ENCODE measurements at regions not wholly inside any gene's neighbourhood (a gene's known extent, or its start where the extent isn't known, plus 50 kb on each side); places are given as distances from the start of the nearest gene placed in this dataset.

DNA sequence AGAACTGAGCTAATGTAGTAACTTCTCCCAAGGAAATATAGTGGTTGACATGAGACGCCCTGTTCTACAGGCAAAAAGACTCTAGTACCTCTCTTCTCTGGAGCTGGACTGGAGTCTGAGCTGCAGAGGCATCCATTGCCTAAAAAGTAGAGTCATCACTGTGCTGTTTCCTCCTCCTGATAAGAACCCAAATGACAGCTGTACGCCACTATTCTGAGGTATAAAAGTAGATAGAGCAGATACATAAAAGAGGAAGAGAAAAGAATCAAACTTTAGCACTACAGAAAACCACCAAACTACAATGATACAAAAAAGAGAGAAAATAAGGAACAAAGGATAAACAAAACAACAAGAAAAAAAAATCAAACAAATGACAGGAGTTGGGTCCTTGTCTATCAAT, 1568.8 kb downstream of the PLA2G4A start:
- no peak overlapping the region for H3K9ac ChIP-seq (ENCODE audit: insufficient read depth in 1 of 2, low read length in 2 of 2)
- TF ChIP-seq, protein P1, sequence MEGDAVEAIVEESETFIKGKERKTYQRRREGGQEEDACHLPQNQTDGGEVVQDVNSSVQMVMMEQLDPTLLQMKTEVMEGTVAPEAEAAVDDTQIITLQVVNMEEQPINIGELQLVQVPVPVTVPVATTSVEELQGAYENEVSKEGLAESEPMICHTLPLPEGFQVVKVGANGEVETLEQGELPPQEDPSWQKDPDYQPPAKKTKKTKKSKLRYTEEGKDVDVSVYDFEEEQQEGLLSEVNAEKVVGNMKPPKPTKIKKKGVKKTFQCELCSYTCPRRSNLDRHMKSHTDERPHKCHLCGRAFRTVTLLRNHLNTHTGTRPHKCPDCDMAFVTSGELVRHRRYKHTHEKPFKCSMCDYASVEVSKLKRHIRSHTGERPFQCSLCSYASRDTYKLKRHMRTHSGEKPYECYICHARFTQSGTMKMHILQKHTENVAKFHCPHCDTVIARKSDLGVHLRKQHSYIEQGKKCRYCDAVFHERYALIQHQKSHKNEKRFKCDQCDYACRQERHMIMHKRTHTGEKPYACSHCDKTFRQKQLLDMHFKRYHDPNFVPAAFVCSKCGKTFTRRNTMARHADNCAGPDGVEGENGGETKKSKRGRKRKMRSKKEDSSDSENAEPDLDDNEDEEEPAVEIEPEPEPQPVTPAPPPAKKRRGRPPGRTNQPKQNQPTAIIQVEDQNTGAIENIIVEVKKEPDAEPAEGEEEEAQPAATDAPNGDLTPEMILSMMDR (IDR thresholded peaks at IDR 0.05; ENCODE audit: control extremely low read depth, extremely low read depth): no peak
- 82 to 87% methylated on average over 2 of the region's 2 CpGs for WGBS, 2 donors

DNA sequence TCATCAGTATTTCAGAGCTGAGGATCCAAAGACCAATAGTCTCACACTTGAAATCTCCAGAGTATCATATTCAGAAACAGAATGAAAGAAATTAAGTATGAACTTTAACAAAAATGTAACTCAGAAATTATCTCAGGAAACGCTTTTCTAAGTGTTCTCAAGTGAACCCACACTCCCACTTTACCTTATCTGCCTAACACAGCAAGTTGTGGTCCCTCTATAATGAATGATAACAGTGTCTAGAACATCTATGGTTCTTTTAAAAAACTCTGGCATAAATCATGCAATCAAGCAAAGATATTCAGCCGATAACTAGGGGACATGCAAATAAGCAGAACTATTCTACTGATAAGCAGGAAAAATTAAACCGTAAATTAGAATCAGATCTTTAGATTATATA, 1574.2 kb downstream of the PLA2G4A start:
- peaks cover 0 to 2% (median 0%) of the 10 kb centered on the region in 4 donors for H3K9me3 ChIP-seq (ENCODE audit: control insufficient read depth in 4 of 4, insufficient read depth in 3 of 4, low read length in 3 of 4)
- no peaks in the 10 kb centered on the region for H3K36me3 ChIP-seq (ENCODE audit: control insufficient read depth in 4 of 4, insufficient read depth in 4 of 4, low read length in 4 of 4)
- H3K27ac ChIP-seq (ENCODE audit: low read depth in 1 of 2, low read length in 1 of 2): no peak overlapping the region
- no peaks in the 10 kb centered on the region for H3K27me3 ChIP-seq (ENCODE audit: control insufficient read depth in 3 of 3, insufficient read depth in 3 of 3, low read length in 2 of 3)
- H3K9ac ChIP-seq (ENCODE audit: insufficient read depth in 1 of 2, low read length in 2 of 2): no peak overlapping the region
- TF ChIP-seq, protein P1 (IDR thresholded peaks at IDR 0.05; ENCODE audit: control extremely low read depth, extremely low read depth): no peak
- DNase-seq (no peak), ATAC-seq (ENCODE audit: insufficient read depth, low FRiP score) (no peak)
- no peaks in the 10 kb centered on the region for H3K4me1 ChIP-seq (ENCODE audit: control insufficient read depth in 5 of 5, insufficient read depth in 5 of 5, low read length in 5 of 5)
- no peak overlapping the region for H3K4me3 ChIP-seq
- 59 to 66% methylated on average over 3 of the region's 3 CpGs for WGBS, 2 donors

More for the DNA sequence above, 1568.8 kb downstream of the PLA2G4A start:
- ATAC-seq (ENCODE audit: insufficient read depth, low FRiP score) (no peak), DNase-seq (no peak)
- peaks cover 0 to 2% (median 0%) of the 10 kb centered on the region in 4 donors for H3K9me3 ChIP-seq (ENCODE audit: control insufficient read depth in 4 of 4, insufficient read depth in 3 of 4, low read length in 3 of 4)
- no peaks in the 10 kb centered on the region for H3K36me3 ChIP-seq (ENCODE audit: control insufficient read depth in 4 of 4, insufficient read depth in 4 of 4, low read length in 4 of 4)
- H3K4me3 ChIP-seq: no peak overlapping the region
- no peaks in the 10 kb centered on the region for H3K4me1 ChIP-seq (ENCODE audit: control insufficient read depth in 5 of 5, insufficient read depth in 5 of 5, low read length in 5 of 5)
- no peak overlapping the region for H3K27ac ChIP-seq (ENCODE audit: low read depth in 1 of 2, low read length in 1 of 2)
- H3K27me3 ChIP-seq (ENCODE audit: control insufficient read depth in 3 of 3, insufficient read depth in 3 of 3, low read length in 2 of 3): no peaks in the 10 kb centered on the region

DNA sequence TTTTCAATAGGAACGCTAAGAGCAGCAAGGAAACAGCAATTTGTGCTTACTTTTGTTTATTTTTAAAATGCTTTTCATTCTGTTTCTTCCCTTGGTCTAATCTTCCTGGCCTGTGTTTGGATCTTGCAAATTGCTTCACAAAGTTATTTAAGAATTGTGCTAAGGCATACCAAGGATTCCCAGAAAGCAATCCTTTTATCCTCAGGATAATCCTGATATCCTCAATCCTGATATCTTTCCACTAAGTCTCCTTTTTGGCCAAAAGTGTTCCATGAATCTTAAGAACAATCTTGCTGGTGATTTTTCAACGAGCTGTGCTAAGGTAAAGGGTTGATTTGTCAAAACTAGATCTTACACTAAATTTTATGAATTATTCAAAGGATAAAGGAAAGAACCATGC, 1577.9 kb downstream of the PLA2G4A start:
- H3K36me3 ChIP-seq (ENCODE audit: control insufficient read depth in 4 of 4, insufficient read depth in 4 of 4, low read length in 4 of 4): no peaks in the 10 kb centered on the region
- ATAC-seq (ENCODE audit: insufficient read depth, low FRiP score) (no peak), DNase-seq (no peak)
- no peak overlapping the region for H3K9ac ChIP-seq (ENCODE audit: insufficient read depth in 1 of 2, low read length in 2 of 2)
- TF ChIP-seq, protein P1 (IDR thresholded peaks at IDR 0.05; ENCODE audit: control extremely low read depth, extremely low read depth): no peak
- H3K27ac ChIP-seq (ENCODE audit: low read depth in 1 of 2, low read length in 1 of 2): no peak overlapping the region
- H3K9me3 ChIP-seq (ENCODE audit: control insufficient read depth in 4 of 4, insufficient read depth in 3 of 4, low read length in 3 of 4): peaks cover 0 to 2% (median 0%) of the 10 kb centered on the region in 4 donors
- WGBS, 2 donors: 80% methylated on average over 2 of the region's 2 CpGs
- no peak overlapping the region for H3K4me3 ChIP-seq
- H3K27me3 ChIP-seq (ENCODE audit: control insufficient read depth in 3 of 3, insufficient read depth in 3 of 3, low read length in 2 of 3): no peaks in the 10 kb centered on the region
- no peaks in the 10 kb centered on the region for H3K4me1 ChIP-seq (ENCODE audit: control insufficient read depth in 5 of 5, insufficient read depth in 5 of 5, low read length in 5 of 5)

DNA sequence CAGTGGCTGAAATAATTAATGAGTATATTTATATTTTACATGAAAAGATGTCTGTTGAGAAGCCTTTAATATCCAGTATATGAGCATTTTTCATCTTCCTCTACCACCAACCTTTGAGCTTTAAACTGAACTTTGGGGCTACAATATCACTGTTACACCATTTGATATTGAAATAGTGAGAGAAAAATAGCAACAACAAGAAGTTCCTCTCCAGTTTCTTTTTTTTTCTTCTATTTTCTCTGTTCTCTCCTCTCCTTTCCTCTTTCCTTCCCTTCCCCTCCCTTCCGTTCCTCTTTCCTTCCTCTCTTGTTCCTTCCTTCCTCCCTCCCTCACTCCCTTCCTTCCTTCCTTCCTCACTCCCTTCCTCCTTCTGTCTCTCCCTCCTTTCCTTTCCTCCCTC, 1591.4 kb downstream of the PLA2G4A start:
- no peak overlapping the region for H3K4me3 ChIP-seq
- DNase-seq: no peak
- TF ChIP-seq, protein P1 (IDR thresholded peaks at IDR 0.05; ENCODE audit: control extremely low read depth, extremely low read depth): no peak
- ATAC-seq (ENCODE audit: insufficient read depth, low FRiP score): no peak
- peaks cover 0 to 5% (median 0%) of the 10 kb centered on the region in 5 donors for H3K4me1 ChIP-seq (ENCODE audit: control insufficient read depth in 5 of 5, insufficient read depth in 5 of 5, low read length in 5 of 5)
- H3K36me3 ChIP-seq (ENCODE audit: control insufficient read depth in 4 of 4, insufficient read depth in 4 of 4, low read length in 4 of 4): no peaks in the 10 kb centered on the region
- H3K27ac ChIP-seq (ENCODE audit: low read depth in 1 of 2, low read length in 1 of 2): no peak overlapping the region
- WGBS, 2 donors: 52 to 56% methylated on average over 1 of the region's 1 CpG
- H3K9ac ChIP-seq (ENCODE audit: insufficient read depth in 1 of 2, low read length in 2 of 2): no peak overlapping the region
- H3K27me3 ChIP-seq (ENCODE audit: control insufficient read depth in 3 of 3, insufficient read depth in 3 of 3, low read length in 2 of 3): no peaks in the 10 kb centered on the region
- H3K9me3 ChIP-seq (ENCODE audit: control insufficient read depth in 4 of 4, insufficient read depth in 3 of 4, low read length in 3 of 4): no peaks in the 10 kb centered on the region
